ENCODE measurements at regions not wholly inside any gene's neighbourhood (a gene's known extent, or its start where the extent isn't known, plus 50 kb on each side); places are given as distances from the start of the nearest gene placed in this dataset.

DNA sequence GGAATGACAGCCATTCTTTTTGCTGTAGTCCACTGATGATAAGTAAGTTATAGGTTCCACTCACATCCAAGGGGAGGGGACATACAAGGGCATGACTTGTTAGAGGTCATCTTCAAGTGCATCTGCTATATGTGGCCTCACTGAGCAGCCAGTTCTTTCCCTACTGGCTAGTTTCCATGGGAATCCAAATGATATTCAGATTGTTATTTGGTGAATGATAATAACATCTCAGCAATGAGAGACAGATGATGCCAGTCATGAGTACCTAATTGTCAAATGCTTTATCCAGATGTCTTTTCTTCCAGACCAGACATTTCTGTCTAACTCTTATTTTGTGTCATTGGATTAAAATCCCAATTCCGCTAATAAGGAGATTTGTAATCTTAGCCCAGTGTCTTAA lies 460.4 kb upstream of the BOD1L1 start:
- 92% methylated on average over 1 of the region's 1 CpG for WGBS
- H3K4me3 ChIP-seq: no peak overlapping the region
- no peaks in the 10 kb centered on the region for H3K4me1 ChIP-seq
- no peaks in the 10 kb centered on the region for H3K9me3 ChIP-seq
- DNase-seq (ENCODE audit: low spot score in 2 of 2): no peak
- no peak overlapping the region for H3K27ac ChIP-seq
- H3K36me3 ChIP-seq: no peaks in the 10 kb centered on the region
- TF ChIP-seq POLR2AphosphoS5 (IDR thresholded peaks at IDR 0.05): no peak
- no peak for TF ChIP-seq EP300 (IDR thresholded peaks at IDR 0.05)
- TF ChIP-seq, protein P1, sequence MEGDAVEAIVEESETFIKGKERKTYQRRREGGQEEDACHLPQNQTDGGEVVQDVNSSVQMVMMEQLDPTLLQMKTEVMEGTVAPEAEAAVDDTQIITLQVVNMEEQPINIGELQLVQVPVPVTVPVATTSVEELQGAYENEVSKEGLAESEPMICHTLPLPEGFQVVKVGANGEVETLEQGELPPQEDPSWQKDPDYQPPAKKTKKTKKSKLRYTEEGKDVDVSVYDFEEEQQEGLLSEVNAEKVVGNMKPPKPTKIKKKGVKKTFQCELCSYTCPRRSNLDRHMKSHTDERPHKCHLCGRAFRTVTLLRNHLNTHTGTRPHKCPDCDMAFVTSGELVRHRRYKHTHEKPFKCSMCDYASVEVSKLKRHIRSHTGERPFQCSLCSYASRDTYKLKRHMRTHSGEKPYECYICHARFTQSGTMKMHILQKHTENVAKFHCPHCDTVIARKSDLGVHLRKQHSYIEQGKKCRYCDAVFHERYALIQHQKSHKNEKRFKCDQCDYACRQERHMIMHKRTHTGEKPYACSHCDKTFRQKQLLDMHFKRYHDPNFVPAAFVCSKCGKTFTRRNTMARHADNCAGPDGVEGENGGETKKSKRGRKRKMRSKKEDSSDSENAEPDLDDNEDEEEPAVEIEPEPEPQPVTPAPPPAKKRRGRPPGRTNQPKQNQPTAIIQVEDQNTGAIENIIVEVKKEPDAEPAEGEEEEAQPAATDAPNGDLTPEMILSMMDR (IDR thresholded peaks at IDR 0.05): no peak
- H3K27me3 ChIP-seq: no peaks in the 10 kb centered on the region

DNA sequence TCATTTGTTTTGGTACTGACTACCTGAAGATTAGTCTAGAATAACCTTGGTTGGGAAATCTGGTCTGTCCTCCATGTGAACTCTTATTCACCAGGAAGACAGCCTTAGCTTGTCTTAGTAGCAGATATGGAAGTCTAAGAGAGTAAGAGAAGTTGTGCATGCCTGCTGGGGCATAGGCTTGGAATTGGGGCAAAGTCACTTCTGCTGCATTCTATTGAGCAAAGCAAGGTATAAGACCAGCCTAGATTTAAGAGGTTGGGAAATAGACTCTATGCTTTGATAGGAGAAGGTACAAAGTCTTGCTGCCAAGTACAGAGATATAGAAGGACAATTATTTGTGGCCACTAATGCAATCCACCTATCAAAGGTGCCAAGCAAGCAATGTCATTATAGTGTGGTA lies 464.0 kb upstream of the BOD1L1 start:
- no peak overlapping the region for H3K27ac ChIP-seq
- no peaks in the 10 kb centered on the region for H3K27me3 ChIP-seq
- no peak for TF ChIP-seq POLR2A (IDR thresholded peaks at IDR 0.05)
- TF ChIP-seq EP300 (IDR thresholded peaks at IDR 0.05): no peak
- TF ChIP-seq, protein P1 (IDR thresholded peaks at IDR 0.05): no peak
- TF ChIP-seq POLR2AphosphoS5 (IDR thresholded peaks at IDR 0.05): no peak
- H3K4me3 ChIP-seq: no peak overlapping the region
- no peaks in the 10 kb centered on the region for H3K9me3 ChIP-seq
- no peak for DNase-seq (ENCODE audit: low spot score in 2 of 2)
- no peaks in the 10 kb centered on the region for H3K4me1 ChIP-seq
- H3K36me3 ChIP-seq: no peaks in the 10 kb centered on the region

- Histone ChIP-seq H3K27ac (no peak overlapping the region), H3K27me3 (no peaks in the 10 kb centered on the region), H3K36me3 (no peaks in the 10 kb centered on the region), H3K4me3 (no peak overlapping the region), H3K4me1 (no peaks in the 10 kb centered on the region), H3K9me3 (no peaks in the 10 kb centered on the region)
- DNase-seq (ENCODE audit: low spot score in 2 of 2): no peak
- WGBS: 55% methylated on average over 2 of the region's 2 CpGs
- TF ChIP-seq POLR2AphosphoS5 (IDR thresholded peaks at IDR 0.05) (no peak), POLR2A (IDR thresholded peaks at IDR 0.05) (no peak), EP300 (IDR thresholded peaks at IDR 0.05) (no peak)
- TF ChIP-seq, protein P1 (IDR thresholded peaks at IDR 0.05): no peak
Observed at GRCh38 chr4:14091966-14092365, 464.4 kb upstream of the BOD1L1 start.

DNA sequence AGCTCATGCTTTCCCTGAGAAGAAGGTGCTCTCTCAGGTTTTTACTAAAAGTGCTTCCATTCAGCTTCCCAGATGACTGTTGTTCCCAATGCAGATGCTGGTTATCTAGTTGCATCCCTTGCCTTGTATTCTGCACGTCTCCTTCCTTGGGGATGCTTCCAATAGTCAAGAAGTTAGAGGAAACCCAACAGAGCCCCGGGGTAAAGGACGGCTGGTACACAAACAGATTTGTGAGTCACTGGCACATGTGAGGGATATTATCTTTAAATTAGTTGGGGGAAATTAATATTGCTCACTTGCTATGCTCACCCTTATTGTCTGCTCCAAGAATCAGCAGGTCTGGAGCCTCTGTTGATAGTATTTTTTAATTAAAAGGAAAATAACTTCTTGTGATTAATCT lies 465.2 kb upstream of the BOD1L1 start:
- H3K27ac ChIP-seq: no peak overlapping the region
- no peaks in the 10 kb centered on the region for H3K9me3 ChIP-seq
- H3K27me3 ChIP-seq: no peaks in the 10 kb centered on the region
- H3K36me3 ChIP-seq: no peaks in the 10 kb centered on the region
- TF ChIP-seq POLR2AphosphoS5 (IDR thresholded peaks at IDR 0.05) (no peak), EP300 (IDR thresholded peaks at IDR 0.05) (no peak), POLR2A (IDR thresholded peaks at IDR 0.05) (no peak)
- TF ChIP-seq, protein P1 (IDR thresholded peaks at IDR 0.05): no peak
- no peak overlapping the region for H3K4me3 ChIP-seq
- WGBS: 85% methylated on average over 3 of the region's 3 CpGs
- no peak for DNase-seq (ENCODE audit: low spot score in 2 of 2)
- no peaks in the 10 kb centered on the region for H3K4me1 ChIP-seq

- 88% methylated on average over 1 of the region's 1 CpG for WGBS
- no peaks in the 10 kb centered on the region for H3K27me3 ChIP-seq
- no peak for DNase-seq (ENCODE audit: low spot score in 2 of 2)
- no peak overlapping the region for H3K4me3 ChIP-seq
- no peaks in the 10 kb centered on the region for H3K36me3 ChIP-seq
- TF ChIP-seq POLR2AphosphoS5 (IDR thresholded peaks at IDR 0.05) (no peak), EP300 (IDR thresholded peaks at IDR 0.05) (no peak), POLR2A (IDR thresholded peaks at IDR 0.05) (no peak)
- TF ChIP-seq, protein P1 (IDR thresholded peaks at IDR 0.05): no peak
- no peaks in the 10 kb centered on the region for H3K9me3 ChIP-seq
- H3K4me1 ChIP-seq: no peaks in the 10 kb centered on the region
- H3K27ac ChIP-seq: no peak overlapping the region
Observed at GRCh38 chr4:14095831-14096230, 468.3 kb upstream of the BOD1L1 start.
